SK-N-SH (cell line): ENCODE measurements at regions not wholly inside any gene's neighbourhood (a gene's known extent, or its start where the extent isn't known, plus 50 kb on each side); places are given as distances from the start of the nearest gene placed in this dataset.

Experiments used
- CTCF ChIA-PET: fragments of 300-600, 350-600 bp; formaldehyde crosslinking; extraction: SDS; loops from one replicate; lab custom pipeline; 2021; lab: Yijun Ruan, JAX
- POLR2A ChIA-PET: fragments of 350-600 bp; sonication (Branson Sonifier 250); formaldehyde crosslinking; extraction: SDS; loops from one replicate; lab custom pipeline; 2020; ENCODE audit warnings: antibody characterized with exemption, inconsistent platforms; lab: Yijun Ruan, JAX
- DNase-seq: peaks from one replicate; pipeline ENCODE4 v3.0.0; 2012
- H2AFZ ChIP-seq: fragments of 200-600 bp; sonication (generic); 2 replicates; pipeline ENCODE4 v1.8.1; 2016; ENCODE audit warnings: antibody characterized with exemption, mild to moderate bottlenecking, low read depth
- H3F3A ChIP-seq: fragments of 200-600 bp; sonication (generic); replicated peaks from 2 replicates; pipeline ENCODE3; 2016; ENCODE audit warnings: antibody characterized with exemption, mild to moderate bottlenecking; ENCODE audit not compliant: insufficient read depth
- H3K27ac ChIP-seq, 2 experiments: fragments of 200-500 bp in 1 of 2; fragments of 200-600 bp in 1 of 2; sonication (Bioruptor generic) in 1 of 2; sonication (generic), shearing (Covaris generic) in 1 of 2; 2 replicates each; pipeline versions ENCODE4 v1.5.1 to v1.6.1; 2014 to 2016; ENCODE audit warnings: low read depth in 2 of 2, inconsistent platforms in 1 of 2, low read length in 1 of 2, mild to moderate bottlenecking in 1 of 2, mixed read lengths in 1 of 2
- H3K27me3 ChIP-seq: fragments of 200-600 bp; sonication (generic), shearing (Covaris generic); 2 replicates; pipeline ENCODE4 v1.6.1; 2016; ENCODE audit warnings: mixed run types; ENCODE audit not compliant: insufficient read depth
- H3K36me3 ChIP-seq, 2 experiments: fragments of 200-500 bp in 1 of 2; fragments of 200-600 bp in 1 of 2; sonication (Bioruptor generic) in 1 of 2; sonication (generic) in 1 of 2; replicated peaks in 1 of 2; 2 replicates each; pipeline versions ENCODE3 to v1.5.1; 2014 to 2016; ENCODE audit warnings: low read length in 1 of 2, mild to moderate bottlenecking in 1 of 2; ENCODE audit not compliant: insufficient read depth in 2 of 2, control insufficient read depth in 1 of 2
- H3K4me1 ChIP-seq, 2 experiments: fragments of 200-500 bp in 1 of 2; fragments of 200-600 bp in 1 of 2; sonication (Bioruptor generic) in 1 of 2; sonication (generic), shearing (Covaris generic) in 1 of 2; 2 replicates each; pipeline versions ENCODE4 v1.5.1 to v1.6.1; 2014 to 2016; ENCODE audit warnings: low read depth in 1 of 2, low read length in 1 of 2, mixed run types in 1 of 2; ENCODE audit not compliant: insufficient read depth in 2 of 2, control insufficient read depth in 1 of 2
- H3K4me2 ChIP-seq: fragments of 200-600 bp; sonication (generic), shearing (Covaris generic); 2 replicates; pipeline ENCODE4 v1.6.1; 2017; ENCODE audit warnings: mixed run types
- H3K4me3 ChIP-seq, 2 experiments: fragments of 200-500 bp in 1 of 2; fragments of 200-600 bp in 1 of 2; sonication (Bioruptor generic) in 1 of 2; sonication (generic), shearing (Covaris generic) in 1 of 2; 2 replicates each; pipeline versions ENCODE4 v1.5.1 to v1.8.1; 2014 to 2016; ENCODE audit warnings: low read depth in 2 of 2, inconsistent platforms in 1 of 2, low read length in 1 of 2, mild to moderate bottlenecking in 1 of 2, mixed read lengths in 1 of 2, moderate library complexity in 1 of 2
- H3K79me2 ChIP-seq: fragments of 200-600 bp; sonication (generic); 2 replicates; pipeline ENCODE4 v1.8.1; 2017; ENCODE audit warnings: mild to moderate bottlenecking; ENCODE audit not compliant: insufficient read depth
- H3K9ac ChIP-seq: fragments of 200-600 bp; sonication (generic); 2 replicates; pipeline ENCODE4 v1.6.1; 2017; ENCODE audit warnings: mixed run types
- H3K9me2 ChIP-seq: fragments of 200-600 bp; sonication (generic); 2 replicates; pipeline ENCODE4 v1.6.1; 2017; ENCODE audit warnings: mixed run types
- H3K9me3 ChIP-seq: fragments of 200-600 bp; sonication (generic); 2 replicates; pipeline ENCODE4 v1.6.1; 2017; ENCODE audit warnings: mixed run types, mild to moderate bottlenecking, moderate library complexity
- H4K20me1 ChIP-seq: fragments of 200-600 bp; sonication (generic); 2 replicates; pipeline ENCODE4 v1.6.1; 2017; ENCODE audit warnings: mild to moderate bottlenecking, mixed run types; ENCODE audit not compliant: insufficient read depth
- CHD2 ChIP-seq: fragments of 150-350 bp; IDR thresholded peaks from 2 replicates; pipeline ENCODE4 v1.6.1; 2018; ENCODE audit warnings: low read length; ENCODE audit not compliant: partially characterized antibody
- ELF1 ChIP-seq: IDR thresholded peaks from 2 replicates; pipeline ENCODE4 v1.4.0; 2012
- EZH2phosphoT487 ChIP-seq: fragments of 200-600 bp; sonication (generic); IDR thresholded peaks from 2 replicates; pipeline ENCODE4 v1.6.1; 2017; ENCODE audit warnings: low read depth, mixed run types, mild to moderate bottlenecking, antibody characterized with exemption, moderate library complexity, borderline replicate concordance
- FOXJ3 ChIP-seq: sonication (generic); formaldehyde crosslinking; IDR thresholded peaks from 2 replicates; pipeline ENCODE4 v1.5.1; 2020; ENCODE audit warnings: mild to moderate bottlenecking, missing genetic modification reagents
- FOXM1 ChIP-seq: IDR thresholded peaks from 2 replicates; pipeline ENCODE4 v1.4.0; 2012; ENCODE audit warnings: low read depth, mild to moderate bottlenecking
- GABPA ChIP-seq: IDR thresholded peaks from 2 replicates; pipeline ENCODE4 v1.4.0; 2012; ENCODE audit warnings: low read depth, mild to moderate bottlenecking
- GATA2 ChIP-seq: sonication (generic); formaldehyde crosslinking; IDR thresholded peaks from 2 replicates; pipeline ENCODE4 v1.5.0; 2020; ENCODE audit warnings: mild to moderate bottlenecking, missing genetic modification reagents
- MAX ChIP-seq: IDR thresholded peaks from 2 replicates; pipeline ENCODE4 v1.4.0; 2012; ENCODE audit warnings: low read depth
- MEF2A ChIP-seq: IDR thresholded peaks from 2 replicates; pipeline ENCODE4 v1.4.0; 2012; ENCODE audit warnings: low read depth, borderline replicate concordance
- NFIC ChIP-seq: IDR thresholded peaks from 2 replicates; pipeline ENCODE4 v1.4.0; 2012; ENCODE audit warnings: borderline replicate concordance
- PBX3 ChIP-seq: IDR thresholded peaks from 2 replicates; pipeline ENCODE4; 2012
- POLR2AphosphoS5 ChIP-seq: IDR thresholded peaks from 2 replicates; pipeline ENCODE4 v1.6.1; 2012; ENCODE audit warnings: low read depth, low read length
- RAD21 ChIP-seq: IDR thresholded peaks from 2 replicates; pipeline ENCODE4 v1.6.1; 2012; ENCODE audit warnings: mild to moderate bottlenecking, low read length
- RCOR1 ChIP-seq: fragments of 150-350 bp; IDR thresholded peaks from 2 replicates; pipeline ENCODE4 v1.6.1; 2017; ENCODE audit warnings: antibody characterized with exemption, low read length
- REST ChIP-seq: IDR thresholded peaks from 2 replicates; pipeline ENCODE4 v1.6.1; 2012; ENCODE audit warnings: mild to moderate bottlenecking, low read depth, low read length, moderate library complexity
- RFX5 ChIP-seq: IDR thresholded peaks from 2 replicates; pipeline ENCODE4 v1.6.1; 2012; ENCODE audit warnings: mild to moderate bottlenecking, improper control_type of control experiment, low read length
- RXRA ChIP-seq: IDR thresholded peaks from 2 replicates; pipeline ENCODE4 v1.4.0; 2012; ENCODE audit warnings: low read depth, mild to moderate bottlenecking, borderline replicate concordance
- SIN3A ChIP-seq: IDR thresholded peaks from 2 replicates; pipeline ENCODE4 v1.6.1; 2012; ENCODE audit warnings: low read depth, mild to moderate bottlenecking, low read length, moderate library complexity, borderline replicate concordance
- SMC3 ChIP-seq: IDR thresholded peaks from 2 replicates; pipeline ENCODE4 v1.6.1; 2012; ENCODE audit warnings: low read depth, low read length, improper control_type of control experiment
- TCF12 ChIP-seq: IDR thresholded peaks from 2 replicates; pipeline ENCODE4 v1.4.0; 2012
- USF1 ChIP-seq: IDR thresholded peaks from 2 replicates; pipeline ENCODE4 v1.4.0; 2012; ENCODE audit warnings: low read depth, borderline replicate concordance
- YY1 ChIP-seq: IDR thresholded peaks from 2 replicates; pipeline ENCODE4 v1.4.0; 2012; ENCODE audit warnings: low read depth, mild to moderate bottlenecking
- WGBS: methylation state at CpG from one replicate; pipeline ENCODE4 v1.1.6; 2017; ENCODE audit warnings: low lambda C conversion rate; 5-methylcytosine and 5-hydroxymethylcytosine counted together

- POLR2A ChIA-PET = no interaction called here
- Histone ChIP-seq H3K36me3 (no peaks in the 10 kb centered on the region), H3K9me3 (no peaks in the 10 kb centered on the region), H3K27me3 (no peaks in the 10 kb centered on the region), H2AFZ (no peak overlapping the region), H3K79me2 (no peaks in the 10 kb centered on the region), H3K4me2 (no peak overlapping the region), H4K20me1 (no peaks in the 10 kb centered on the region), H3K27ac (no peak overlapping the region), H3K9me2 (no peaks in the 10 kb centered on the region), H3K4me3 (no peak overlapping the region), H3K4me1 (no peaks in the 10 kb centered on the region), H3F3A (no peaks in the 10 kb centered on the region), H3K9ac (no peak overlapping the region)
- DNase-seq = no peak
- CTCF ChIA-PET = no interaction called here
- WGBS = 35% methylated on average over 4 of the region's 4 CpGs
- no peak for TF ChIP-seq RXRA
- TF ChIP-seq SIN3A = no peak
- no peak for TF ChIP-seq EZH2phosphoT487
- no peak for TF ChIP-seq USF1
- TF ChIP-seq ELF1 = no peak
Measured at GRCh38 chr5:35393901-35394300, 163.6 kb upstream of the PRLR start.

- no peaks in the 10 kb centered on the region for H3K79me2 ChIP-seq
- H3K9ac ChIP-seq = no peak overlapping the region
- 0% methylated on average over 2 of the region's 2 CpGs for WGBS
- H4K20me1 ChIP-seq = no peaks in the 10 kb centered on the region
- H3K36me3 ChIP-seq = no peaks in the 10 kb centered on the region
- no peak overlapping the region for H3K4me3 ChIP-seq
- no peaks in the 10 kb centered on the region for H3F3A ChIP-seq
- DNase-seq = no peak
- ChIA-PET CTCF (no interaction called here), POLR2A (no interaction called here)
- H3K9me3 ChIP-seq = no peaks in the 10 kb centered on the region
- no peak overlapping the region for H3K4me2 ChIP-seq
- no peaks in the 10 kb centered on the region for H3K4me1 ChIP-seq
- H3K9me2 ChIP-seq = no peaks in the 10 kb centered on the region
- no peak overlapping the region for H3K27ac ChIP-seq
- H2AFZ ChIP-seq = no peak overlapping the region
- no peaks in the 10 kb centered on the region for H3K27me3 ChIP-seq
- TF ChIP-seq GATA2 (CRISPR knock-in tag) (no peak), TCF12 (no peak), FOXJ3 (CRISPR knock-in tag) (no peak), PBX3 (no peak), RFX5 (no peak), RCOR1 (no peak), MEF2A (no peak), YY1 (no peak), SMC3 (no peak), NFIC (no peak), RAD21 (no peak), GABPA (no peak), CHD2 (no peak), EZH2phosphoT487 (no peak), REST (no peak), POLR2AphosphoS5 (no peak), MAX (no peak), FOXM1 (no peak)
Measured at GRCh38 chr5:35384658-35385057, 154.4 kb upstream of the PRLR start.
